HG02588 (cell line): ENCODE measurements at regions not wholly inside any gene's neighbourhood (a gene's known extent, or its start where the extent isn't known, plus 50 kb on each side); places are given as distances from the start of the nearest gene placed in this dataset.

Experiments
- ATAC-seq: cut with Tn5 transposase; IDR thresholded peaks from one replicate; pipeline ENCODE4 v1.9.1; 2021; ENCODE audit warnings: mild to moderate bottlenecking, moderate library complexity; ENCODE audit not compliant: unreplicated experiment

GRCh38 chr20:10724449-10725173 is 50.8 kb upstream of the JAG1 start:
- ATAC-seq: no peak

- no peak for ATAC-seq
These were observed 55.3 kb upstream of the JAG1 start for GRCh38 chr20:10728873-10729670.

- ATAC-seq: no peak
These were observed 56.0 kb upstream of the JAG1 start for GRCh38 chr20:10729785-10730184.

- ATAC-seq: no peak
These were observed 56.9 kb upstream of the JAG1 start for GRCh38 chr20:10730629-10731183.

GRCh38 chr20:10731190-10731965 is 57.6 kb upstream of the JAG1 start:
- no peak for ATAC-seq

GRCh38 chr20:10733122-10733521 is 59.3 kb upstream of the JAG1 start:
- no peak for ATAC-seq

GRCh38 chr20:10735195-10735949 is 61.6 kb upstream of the JAG1 start:
- no peak for ATAC-seq

- no peak for ATAC-seq
These were observed 65.3 kb upstream of the JAG1 start for GRCh38 chr20:10739134-10739533.

GRCh38 chr20:10739566-10739965 is 65.8 kb upstream of the JAG1 start:
- no peak for ATAC-seq

GRCh38 chr20:10741060-10741459 is 67.3 kb upstream of the JAG1 start:
- no peak for ATAC-seq

GRCh38 chr20:10745790-10746189 is 72.0 kb upstream of the JAG1 start:
- no peak for ATAC-seq

GRCh38 chr20:10747019-10747418 is 73.2 kb upstream of the JAG1 start:
- ATAC-seq: no peak

- no peak for ATAC-seq
These were observed 75.3 kb upstream of the JAG1 start for GRCh38 chr20:10749084-10749483.

- ATAC-seq: no peak
These were observed 78.4 kb upstream of the JAG1 start for GRCh38 chr20:10752206-10752605.

- ATAC-seq: no peak
These were observed 81.0 kb upstream of the JAG1 start for GRCh38 chr20:10754824-10755223.

GRCh38 chr20:10758446-10758845 is 84.6 kb upstream of the JAG1 start:
- no peak for ATAC-seq

- no peak for ATAC-seq
These were observed 87.4 kb upstream of the JAG1 start for GRCh38 chr20:10761232-10761631.

GRCh38 chr20:10761786-10762185 is 88.0 kb upstream of the JAG1 start:
- no peak for ATAC-seq

- ATAC-seq: no peak
These were observed 88.4 kb upstream of the JAG1 start for GRCh38 chr20:10762216-10762615.

- no peak for ATAC-seq
These were observed 89.3 kb upstream of the JAG1 start for GRCh38 chr20:10763112-10763511.

GRCh38 chr20:10769700-10770099 is 95.9 kb upstream of the JAG1 start:
- no peak for ATAC-seq
